NCI-H2107 (cell line): ENCODE measurements at regions not wholly inside any gene's neighbourhood (a gene's known extent, or its start where the extent isn't known, plus 50 kb on each side); places are given as distances from the start of the nearest gene placed in this dataset.

Experiments used
- DNase-seq: peaks from one replicate; lab custom pipeline; 2025; lab: John Stamatoyannopoulos, UW

- DNase-seq, result no peak
These were observed 56.9 kb downstream of the RDH14 start for GRCh38 chr2:18503376-18504228.

GRCh38 chr2:18502142-18502541, 58.3 kb downstream of the RDH14 start:
- DNase-seq, result no peak

- DNase-seq, result no peak
These were observed 58.7 kb downstream of the RDH14 start for GRCh38 chr2:18501729-18502128.

- DNase-seq, result no peak
These were observed 59.3 kb downstream of the RDH14 start for GRCh38 chr2:18501156-18501555.

GRCh38 chr2:18500333-18500732, 60.1 kb downstream of the RDH14 start:
- DNase-seq, result no peak

GRCh38 chr2:18498531-18498930, 61.9 kb downstream of the RDH14 start:
- DNase-seq, result no peak

- DNase-seq, result no peak
These were observed 63.9 kb downstream of the RDH14 start for GRCh38 chr2:18496516-18496915.

- DNase-seq, result no peak
These were observed 65.4 kb downstream of the RDH14 start for GRCh38 chr2:18495058-18495457.

- DNase-seq, result no peak
These were observed 67.7 kb downstream of the RDH14 start for GRCh38 chr2:18492721-18493120.

- no peak for DNase-seq
These were observed 68.9 kb downstream of the RDH14 start for GRCh38 chr2:18491577-18491976.

- DNase-seq, result no peak
These were observed 69.6 kb downstream of the RDH14 start for GRCh38 chr2:18490901-18491300.

- DNase-seq, result no peak
These were observed 73.1 kb downstream of the RDH14 start for GRCh38 chr2:18487106-18487913.

- DNase-seq, result no peak
These were observed 75.8 kb downstream of the RDH14 start for GRCh38 chr2:18484625-18485024.

- no peak for DNase-seq
These were observed 76.6 kb downstream of the RDH14 start for GRCh38 chr2:18483896-18484295.

- DNase-seq, result no peak
These were observed 77.8 kb downstream of the RDH14 start for GRCh38 chr2:18482666-18483065.

GRCh38 chr2:18479947-18480369, 80.5 kb downstream of the RDH14 start:
- no peak for DNase-seq

- no peak for DNase-seq
These were observed 83.2 kb downstream of the RDH14 start for GRCh38 chr2:18477293-18477692.

GRCh38 chr2:18476484-18476883, 84.0 kb downstream of the RDH14 start:
- DNase-seq, result no peak

GRCh38 chr2:18475884-18476283, 84.6 kb downstream of the RDH14 start:
- no peak for DNase-seq

- DNase-seq, result no peak
These were observed 85.8 kb downstream of the RDH14 start for GRCh38 chr2:18474700-18475099.

- DNase-seq, result no peak
These were observed 86.9 kb downstream of the RDH14 start for GRCh38 chr2:18473241-18474181.

GRCh38 chr2:18467749-18468360, 92.6 kb downstream of the RDH14 start:
- DNase-seq, result no peak
